Stomach smooth muscle (tissue), 2 donors: ENCODE measurements at regions not wholly inside any gene's neighbourhood (a gene's known extent, or its start where the extent isn't known, plus 50 kb on each side); places are given as distances from the start of the nearest gene placed in this dataset.

Experiments
- H3K27ac ChIP-seq: one replicate; pipeline ENCODE4 v1.7.0; 2013; ENCODE audit warnings: mild to moderate bottlenecking, low read length, inconsistent platforms
- H3K27me3 ChIP-seq, 2 donors: one replicate each; pipeline ENCODE4 v1.7.0; 2013; ENCODE audit warnings: low read length in 2 of 2; ENCODE audit not compliant: insufficient read depth in 2 of 2, control insufficient read depth in 1 of 2
- H3K36me3 ChIP-seq, 2 donors: one replicate each; pipeline ENCODE4 v1.7.0; 2013; ENCODE audit warnings: low read length in 2 of 2; ENCODE audit not compliant: control insufficient read depth in 2 of 2, insufficient read depth in 2 of 2
- H3K4me1 ChIP-seq: one replicate; pipeline ENCODE4 v1.7.0; 2013; ENCODE audit warnings: low read length; ENCODE audit not compliant: control insufficient read depth, insufficient read depth
- H3K4me3 ChIP-seq, 2 donors: one replicate each; pipeline ENCODE4 v1.7.0; 2013; ENCODE audit warnings: low read length in 2 of 2
- H3K9ac ChIP-seq, 2 donors: one replicate each; pipeline ENCODE4 v1.7.0; 2013; ENCODE audit warnings: low read length in 2 of 2, mild to moderate bottlenecking in 1 of 2
- H3K9me3 ChIP-seq, 2 donors: one replicate each; pipeline ENCODE4 v1.7.0; 2013; ENCODE audit warnings: low read length in 2 of 2; ENCODE audit not compliant: control insufficient read depth in 2 of 2
- donor health status: healthy.
- donor health status: Pancreatic carcinoma.

- no peak overlapping the region for H3K27ac ChIP-seq
- no peaks in the 10 kb centered on the region for H3K4me1 ChIP-seq
- H3K4me3 ChIP-seq, result no peak overlapping the region
- H3K9me3 ChIP-seq, result peaks cover 0 to 3% of the 10 kb centered on the region in 2 donors
- H3K27me3 ChIP-seq, result no peaks in the 10 kb centered on the region
- H3K9ac ChIP-seq, result no peak overlapping the region
- no peaks in the 10 kb centered on the region for H3K36me3 ChIP-seq
These were observed 137.2 kb upstream of the E2F7 start for GRCh38 chr12:77202457-77203060.

- no peak overlapping the region for H3K27ac ChIP-seq
- H3K36me3 ChIP-seq, result no peaks in the 10 kb centered on the region
These were observed 124.6 kb upstream of the E2F7 start for GRCh38 chr12:77189901-77190416.

GRCh38 chr12:77189458-77189857, 124.1 kb upstream of the E2F7 start:
- no peaks in the 10 kb centered on the region for H3K9me3 ChIP-seq
- no peaks in the 10 kb centered on the region for H3K27me3 ChIP-seq
- no peak overlapping the region for H3K27ac ChIP-seq
- no peak overlapping the region for H3K4me3 ChIP-seq
- no peaks in the 10 kb centered on the region for H3K36me3 ChIP-seq
- no peak overlapping the region for H3K9ac ChIP-seq
- H3K4me1 ChIP-seq, result no peaks in the 10 kb centered on the region

More at GRCh38 chr12:77189901-77190416, 124.6 kb upstream of the E2F7 start:
- no peak overlapping the region for H3K9ac ChIP-seq
- H3K4me3 ChIP-seq, result no peak overlapping the region
- H3K4me1 ChIP-seq, result no peaks in the 10 kb centered on the region
- H3K9me3 ChIP-seq, result no peaks in the 10 kb centered on the region
- no peaks in the 10 kb centered on the region for H3K27me3 ChIP-seq

- H3K36me3 ChIP-seq, result no peaks in the 10 kb centered on the region
- H3K4me3 ChIP-seq, result no peak overlapping the region
- H3K27me3 ChIP-seq, result no peaks in the 10 kb centered on the region
- H3K27ac ChIP-seq, result no peak overlapping the region
- H3K9me3 ChIP-seq, result no peaks in the 10 kb centered on the region
- H3K4me1 ChIP-seq, result no peaks in the 10 kb centered on the region
- H3K9ac ChIP-seq, result no peak overlapping the region
These were observed 114.1 kb upstream of the E2F7 start for GRCh38 chr12:77179515-77179914.

DNA sequence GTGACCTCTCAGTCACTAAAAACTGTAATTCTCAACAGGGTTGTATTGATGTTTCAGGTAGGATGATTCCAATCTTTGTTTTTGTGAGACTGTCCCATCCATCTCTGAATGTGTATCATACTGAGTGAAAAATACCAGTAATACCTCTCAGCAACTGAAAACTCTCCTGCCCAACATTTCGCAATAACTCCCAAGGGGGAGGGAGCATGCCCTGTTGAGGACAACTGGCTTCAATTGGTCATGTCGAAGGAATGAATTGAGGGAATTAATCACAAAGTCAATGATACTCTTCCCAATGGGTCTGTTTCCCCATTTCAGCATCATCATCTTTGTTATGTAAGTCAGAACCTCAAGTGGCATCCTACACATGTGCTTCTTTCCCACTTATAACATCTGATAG, 102.4 kb upstream of the E2F7 start:
- no peaks in the 10 kb centered on the region for H3K36me3 ChIP-seq
- H3K9me3 ChIP-seq, result no peaks in the 10 kb centered on the region
- no peak overlapping the region for H3K27ac ChIP-seq
- no peak overlapping the region for H3K9ac ChIP-seq
- no peaks in the 10 kb centered on the region for H3K4me1 ChIP-seq
- no peaks in the 10 kb centered on the region for H3K27me3 ChIP-seq
- no peak overlapping the region for H3K4me3 ChIP-seq

DNA sequence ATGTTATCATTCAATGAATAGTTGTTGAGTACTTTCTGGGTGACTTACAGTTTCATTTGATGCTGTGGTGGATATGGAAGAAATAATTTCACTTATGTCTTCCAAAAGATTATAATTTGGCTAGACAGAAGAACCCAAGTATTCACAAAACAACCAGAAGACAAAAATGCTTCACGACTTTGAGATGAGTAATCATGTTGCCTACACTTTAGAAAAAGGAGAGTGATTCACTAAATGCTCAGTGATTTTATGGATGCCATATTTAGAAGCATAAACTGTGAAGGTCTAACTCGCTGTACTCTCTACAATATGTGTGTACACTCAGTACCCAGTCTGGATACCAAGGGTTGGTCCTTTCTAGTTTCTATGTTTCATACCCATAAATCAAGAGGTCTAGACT, 101.3 kb upstream of the E2F7 start:
- no peak overlapping the region for H3K9ac ChIP-seq
- H3K36me3 ChIP-seq, result no peaks in the 10 kb centered on the region
- H3K27me3 ChIP-seq, result no peaks in the 10 kb centered on the region
- H3K4me1 ChIP-seq, result no peaks in the 10 kb centered on the region
- no peaks in the 10 kb centered on the region for H3K9me3 ChIP-seq
- no peak overlapping the region for H3K27ac ChIP-seq
- no peak overlapping the region for H3K4me3 ChIP-seq

- no peaks in the 10 kb centered on the region for H3K27me3 ChIP-seq
- no peak overlapping the region for H3K4me3 ChIP-seq
- no peaks in the 10 kb centered on the region for H3K4me1 ChIP-seq
- H3K36me3 ChIP-seq, result no peaks in the 10 kb centered on the region
- H3K27ac ChIP-seq, result no peak overlapping the region
- no peaks in the 10 kb centered on the region for H3K9me3 ChIP-seq
- no peak overlapping the region for H3K9ac ChIP-seq
These were observed 98.0 kb upstream of the E2F7 start for GRCh38 chr12:77163074-77164038.

- H3K9ac ChIP-seq, result no peak overlapping the region
- H3K4me1 ChIP-seq, result no peaks in the 10 kb centered on the region
- no peak overlapping the region for H3K27ac ChIP-seq
- no peaks in the 10 kb centered on the region for H3K36me3 ChIP-seq
- no peaks in the 10 kb centered on the region for H3K27me3 ChIP-seq
- H3K4me3 ChIP-seq, result no peak overlapping the region
- H3K9me3 ChIP-seq, result no peaks in the 10 kb centered on the region
These were observed 96.6 kb upstream of the E2F7 start for GRCh38 chr12:77161944-77162343.

GRCh38 chr12:77160931-77161330, 95.6 kb upstream of the E2F7 start:
- H3K36me3 ChIP-seq, result no peaks in the 10 kb centered on the region
- H3K9ac ChIP-seq, result no peak overlapping the region
- no peaks in the 10 kb centered on the region for H3K9me3 ChIP-seq
- no peak overlapping the region for H3K4me3 ChIP-seq
- H3K27me3 ChIP-seq, result no peaks in the 10 kb centered on the region
- no peak overlapping the region for H3K27ac ChIP-seq
- no peaks in the 10 kb centered on the region for H3K4me1 ChIP-seq

GRCh38 chr12:77153706-77154105, 88.3 kb upstream of the E2F7 start:
- Histone ChIP-seq H3K36me3 (no peaks in the 10 kb centered on the region), H3K27me3 (no peaks in the 10 kb centered on the region), H3K9me3 (no peaks in the 10 kb centered on the region), H3K27ac (no peak overlapping the region), H3K4me1 (no peaks in the 10 kb centered on the region), H3K9ac (no peak overlapping the region), H3K4me3 (no peak overlapping the region)
